HepG2 (cell line): ENCODE measurements at regions not wholly inside any gene's neighbourhood (a gene's known extent, or its start where the extent isn't known, plus 50 kb on each side); places are given as distances from the start of the nearest gene placed in this dataset.

ENCODE experiments used
- ATAC-seq: fragments of 200-7000 bp; cut with Tn5 transposase; 3 replicates; pipeline ENCODE4 v1.9.1; 2020; ENCODE audit warnings: mild to moderate bottlenecking, moderate library complexity
- BruUV-seq: library from RNA; stranded (reverse); fragments of 400-500 nt; replicated peaks from 2 replicates; lab custom pipeline; 2021; lab: Mats Ljungman, UMichigan
- CTCF ChIA-PET: fragments of 300-600 bp; formaldehyde crosslinking; extraction: SDS; loops from one replicate; lab custom pipeline; 2021; ENCODE audit warnings: low total read pairs, inconsistent platforms, low intra/inter-chr PET ratio; lab: Yijun Ruan, JAX
- POLR2A ChIA-PET: fragments of 350-600 bp; sonication (Branson Sonifier 250); formaldehyde crosslinking; loops from one replicate; lab custom pipeline; 2020; ENCODE audit warnings: antibody characterized with exemption, inconsistent platforms; lab: Yijun Ruan, JAX
- DNase-seq: peaks from one replicate; pipeline ENCODE4 v3.0.0-alpha.2; 2015; ENCODE audit warnings: low spot score
- FAIRE-seq: peaks from 3 replicates; lab custom pipeline; 2011; peaks lifted over from hg19 to GRCh38; lab: Jason Lieb, UNC
- H2AFZ ChIP-seq: one replicate; pipeline ENCODE4 v1.6.1; 2011; ENCODE audit warnings: low read length, inconsistent platforms
- H3K27ac ChIP-seq: fragments of 300-600 bp; 3 replicates; pipeline ENCODE4 v1.8.0; 2011; ENCODE audit warnings: mixed run types, mild to moderate bottlenecking, mixed read lengths, low read length, inconsistent platforms; ENCODE audit not compliant: insufficient read depth; ENCODE audit errors: extremely low read length
- H3K27me3 ChIP-seq, 2 experiments: fragments of 200-600 bp in 1 of 2; 2 replicates in 1 of 2; 3 replicates in 1 of 2; pipeline versions ENCODE4 v1.6.0 to v1.8.0; 2011; ENCODE audit warnings: low read length in 2 of 2, mild to moderate bottlenecking in 2 of 2, moderate library complexity in 2 of 2, inconsistent platforms in 1 of 2; ENCODE audit not compliant: insufficient read depth in 2 of 2, control insufficient read depth in 1 of 2
- H3K36me3 ChIP-seq, 2 experiments: fragments of 200-600 bp in 1 of 2; replicated peaks in 1 of 2; 2 replicates in 1 of 2; 3 replicates in 1 of 2; pipeline versions ENCODE4 v1.5.1 to v1.8.0; 2011; ENCODE audit warnings: low read length in 2 of 2, inconsistent platforms in 1 of 2; ENCODE audit not compliant: insufficient read depth in 2 of 2, control insufficient read depth in 1 of 2
- H3K4me1 ChIP-seq: 2 replicates; pipeline ENCODE4 v1.5.1; 2012; ENCODE audit warnings: low read length, inconsistent platforms; ENCODE audit not compliant: insufficient read depth
- H3K4me2 ChIP-seq: 2 replicates; pipeline ENCODE4 v1.6.0; 2011; ENCODE audit warnings: low read depth, low read length, inconsistent platforms
- H3K4me3 ChIP-seq, 3 experiments: fragments of 200-600 bp in 1 of 3; sonication (generic), shearing (Covaris generic) in 1 of 3; replicated peaks in 1 of 3; 2 replicates each; pipeline ENCODE4 v1.5.1; 2011 to 2016; ENCODE audit warnings: low read length in 3 of 3, inconsistent platforms in 2 of 3, low read depth in 2 of 3, mild to moderate bottlenecking in 2 of 3, control low read depth in 1 of 3, mixed read lengths in 1 of 3; ENCODE audit not compliant: insufficient read depth in 1 of 3
- H3K79me2 ChIP-seq: one replicate; pipeline ENCODE4 v1.6.1; 2011; ENCODE audit warnings: low read length, inconsistent platforms; ENCODE audit not compliant: insufficient read depth
- H3K9ac ChIP-seq: 2 replicates; pipeline ENCODE4 v1.6.0; 2011; ENCODE audit warnings: mild to moderate bottlenecking, low read depth, low read length, inconsistent platforms; ENCODE audit not compliant: insufficient read depth
- H3K9me3 ChIP-seq: 2 replicates; pipeline ENCODE4 v1.5.1; 2012; ENCODE audit warnings: mild to moderate bottlenecking, low read length
- H4K20me1 ChIP-seq: 2 replicates; pipeline ENCODE4 v1.6.0; 2011; ENCODE audit warnings: inconsistent platforms, mild to moderate bottlenecking, low read length, moderate library complexity; ENCODE audit not compliant: insufficient read depth
- HOXD1 ChIP-seq: sonication (generic); formaldehyde crosslinking; IDR thresholded peaks from 2 replicates; pipeline ENCODE4 v1.5.0; 2020; ENCODE audit warnings: missing genetic modification reagents
- JUND ChIP-seq: sonication (generic); formaldehyde crosslinking; IDR thresholded peaks from 2 replicates; pipeline ENCODE4 v1.8.0; 2022; ENCODE audit warnings: mild to moderate bottlenecking, missing genetic modification reagents
- MAFK ChIP-seq, 2 experiments: IDR thresholded peaks in 1 of 2; conservative IDR thresholded peaks in 1 of 2; 2 replicates each; pipeline ENCODE4 v1.6.1; 2011; ENCODE audit warnings: improper control_type of control experiment in 2 of 2, low read length in 2 of 2
- NFYB ChIP-seq: sonication (generic); formaldehyde crosslinking; IDR thresholded peaks from 2 replicates; pipeline ENCODE4 v1.4.0; 2020; ENCODE audit warnings: missing genetic modification reagents
- PPARG ChIP-seq: conservative IDR thresholded peaks from 2 replicates; pipeline ENCODE4 v1.6.1; 2016; ENCODE audit warnings: missing biosample characterization, missing genetic modification reagents
- SMAD9 ChIP-seq: sonication (generic); formaldehyde crosslinking; IDR thresholded peaks from 2 replicates; pipeline ENCODE4 v1.5.1; 2020; ENCODE audit warnings: mild to moderate bottlenecking, missing genetic modification reagents
- TEAD2 ChIP-seq: sonication (generic); formaldehyde crosslinking; IDR thresholded peaks from 2 replicates; pipeline ENCODE4 v1.9.0; 2021; ENCODE audit warnings: missing genetic modification reagents
- ZNF501 ChIP-seq: sonication (generic); formaldehyde crosslinking; IDR thresholded peaks from 2 replicates; pipeline ENCODE4 v1.5.1; 2020; ENCODE audit warnings: mild to moderate bottlenecking, moderate library complexity, missing genetic modification reagents
- ZNF547 ChIP-seq: sonication (generic); formaldehyde crosslinking; IDR thresholded peaks from 2 replicates; pipeline ENCODE4 v1.5.1; 2020; ENCODE audit warnings: mild to moderate bottlenecking, missing genetic modification reagents
- ZNF776 ChIP-seq: sonication (generic); formaldehyde crosslinking; IDR thresholded peaks from 2 replicates; pipeline ENCODE4 v1.4.0; 2020; ENCODE audit warnings: mild to moderate bottlenecking, missing genetic modification reagents
- WGBS: methylation state at CpG from one replicate; pipeline ENCODE4 v1.1.6; 2017; ENCODE audit warnings: low lambda C conversion rate; 5-methylcytosine and 5-hydroxymethylcytosine counted together
- in situ Hi-C: cut with HindIII; loops from 2 replicates; pipeline ENCODE4 v1.10.0; 2017; ENCODE audit warnings: low pct_unique_long_range_greater_than_20kb; ENCODE audit not compliant: extremely low pct_ligation_motif_present
- intact Hi-C: fragments of 100-400 bp; cut with micrococcal nuclease; formaldehyde crosslinking; loops from one replicate; pipeline ENCODE4 v1.10.0; 2022; ENCODE audit not compliant: unreplicated experiment
- TF ChIP-seq, protein P1 (sequence below): sonication (generic); formaldehyde crosslinking; IDR thresholded peaks from 2 replicates; pipeline ENCODE4 v1.4.0; 2020; ENCODE audit warnings: missing genetic modification reagents
- TF ChIP-seq, protein P2 (sequence below): sonication (generic); formaldehyde crosslinking; IDR thresholded peaks from 2 replicates; pipeline ENCODE4 v1.5.1; 2020; ENCODE audit warnings: mild to moderate bottlenecking, missing genetic modification reagents, moderate library complexity
- TF ChIP-seq, protein P3 (sequence below): sonication (generic); formaldehyde crosslinking; IDR thresholded peaks from 2 replicates; pipeline ENCODE4 v1.4.0; 2020; ENCODE audit warnings: missing genetic modification reagents, borderline replicate concordance

DNA sequence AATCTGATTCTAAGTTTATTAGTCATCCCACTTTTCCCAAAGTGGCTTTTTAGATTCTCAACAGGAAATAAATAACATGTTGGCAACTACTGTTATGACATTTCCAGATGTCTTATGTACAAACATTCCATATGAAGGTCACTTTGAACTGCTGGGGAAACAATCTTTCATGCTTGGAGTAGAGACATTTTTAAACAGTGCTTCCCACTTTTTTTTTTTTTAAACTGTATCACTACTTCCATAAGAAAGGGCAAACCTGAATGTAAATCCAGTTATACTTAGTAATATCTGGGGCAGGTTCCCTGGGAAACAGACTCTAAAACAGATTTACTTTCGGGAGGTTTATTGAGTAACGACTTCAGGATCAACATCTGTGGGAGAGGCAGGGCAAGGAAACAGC is 473.8 kb downstream of the TAFA4 start:
- H2AFZ ChIP-seq: no peak overlapping the region
- ATAC-seq (no peak), DNase-seq (no peak), FAIRE-seq (no peak)
- BruUV-seq: no TSS peak
- WGBS: 0% methylated on average over 2 of the region's 2 CpGs
- POLR2A ChIA-PET: no interaction called here
- CTCF ChIA-PET: no interaction called here
- no peaks in the 10 kb centered on the region for H3K4me1 ChIP-seq
- no peaks in the 10 kb centered on the region for H3K27me3 ChIP-seq
- H3K79me2 ChIP-seq: no peaks in the 10 kb centered on the region
- H3K4me2 ChIP-seq: no peak overlapping the region
- H3K4me3 ChIP-seq: no peak overlapping the region
- no peaks in the 10 kb centered on the region for H3K9me3 ChIP-seq
- H4K20me1 ChIP-seq: no peaks in the 10 kb centered on the region
- TF ChIP-seq, protein P1, sequence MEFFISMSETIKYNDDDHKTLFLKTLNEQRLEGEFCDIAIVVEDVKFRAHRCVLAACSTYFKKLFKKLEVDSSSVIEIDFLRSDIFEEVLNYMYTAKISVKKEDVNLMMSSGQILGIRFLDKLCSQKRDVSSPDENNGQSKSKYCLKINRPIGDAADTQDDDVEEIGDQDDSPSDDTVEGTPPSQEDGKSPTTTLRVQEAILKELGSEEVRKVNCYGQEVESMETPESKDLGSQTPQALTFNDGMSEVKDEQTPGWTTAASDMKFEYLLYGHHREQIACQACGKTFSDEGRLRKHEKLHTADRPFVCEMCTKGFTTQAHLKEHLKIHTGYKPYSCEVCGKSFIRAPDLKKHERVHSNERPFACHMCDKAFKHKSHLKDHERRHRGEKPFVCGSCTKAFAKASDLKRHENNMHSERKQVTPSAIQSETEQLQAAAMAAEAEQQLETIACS (CRISPR knock-in tag): no peak
- TF ChIP-seq NFYB (no peak), ZNF501 (CRISPR knock-in tag) (no peak), MAFK (conservative IDR thresholded peaks at IDR 0.05 in 1 of 2, IDR thresholded peaks at IDR 0.05 in 1 of 2; ENCODE audit: low read length in 2 of 2) (no peak), ZNF776 (CRISPR knock-in tag) (no peak), TEAD2 (CRISPR knock-in tag) (no peak), SMAD9 (CRISPR knock-in tag) (no peak), HOXD1 (no peak), PPARG (CRISPR knock-in tag) (no peak), ZNF547 (no peak), JUND (CRISPR knock-in tag) (no peak)
- TF ChIP-seq, protein P2, sequence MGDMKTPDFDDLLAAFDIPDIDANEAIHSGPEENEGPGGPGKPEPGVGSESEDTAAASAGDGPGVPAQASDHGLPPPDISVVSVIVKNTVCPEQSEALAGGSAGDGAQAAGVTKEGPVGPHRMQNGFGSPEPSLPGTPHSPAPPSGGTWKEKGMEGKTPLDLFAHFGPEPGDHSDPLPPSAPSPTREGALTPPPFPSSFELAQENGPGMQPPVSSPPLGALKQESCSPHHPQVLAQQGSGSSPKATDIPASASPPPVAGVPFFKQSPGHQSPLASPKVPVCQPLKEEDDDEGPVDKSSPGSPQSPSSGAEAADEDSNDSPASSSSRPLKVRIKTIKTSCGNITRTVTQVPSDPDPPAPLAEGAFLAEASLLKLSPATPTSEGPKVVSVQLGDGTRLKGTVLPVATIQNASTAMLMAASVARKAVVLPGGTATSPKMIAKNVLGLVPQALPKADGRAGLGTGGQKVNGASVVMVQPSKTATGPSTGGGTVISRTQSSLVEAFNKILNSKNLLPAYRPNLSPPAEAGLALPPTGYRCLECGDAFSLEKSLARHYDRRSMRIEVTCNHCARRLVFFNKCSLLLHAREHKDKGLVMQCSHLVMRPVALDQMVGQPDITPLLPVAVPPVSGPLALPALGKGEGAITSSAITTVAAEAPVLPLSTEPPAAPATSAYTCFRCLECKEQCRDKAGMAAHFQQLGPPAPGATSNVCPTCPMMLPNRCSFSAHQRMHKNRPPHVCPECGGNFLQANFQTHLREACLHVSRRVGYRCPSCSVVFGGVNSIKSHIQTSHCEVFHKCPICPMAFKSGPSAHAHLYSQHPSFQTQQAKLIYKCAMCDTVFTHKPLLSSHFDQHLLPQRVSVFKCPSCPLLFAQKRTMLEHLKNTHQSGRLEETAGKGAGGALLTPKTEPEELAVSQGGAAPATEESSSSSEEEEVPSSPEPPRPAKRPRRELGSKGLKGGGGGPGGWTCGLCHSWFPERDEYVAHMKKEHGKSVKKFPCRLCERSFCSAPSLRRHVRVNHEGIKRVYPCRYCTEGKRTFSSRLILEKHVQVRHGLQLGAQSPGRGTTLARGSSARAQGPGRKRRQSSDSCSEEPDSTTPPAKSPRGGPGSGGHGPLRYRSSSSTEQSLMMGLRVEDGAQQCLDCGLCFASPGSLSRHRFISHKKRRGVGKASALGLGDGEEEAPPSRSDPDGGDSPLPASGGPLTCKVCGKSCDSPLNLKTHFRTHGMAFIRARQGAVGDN (CRISPR knock-in tag): no peak
- TF ChIP-seq, protein P3, sequence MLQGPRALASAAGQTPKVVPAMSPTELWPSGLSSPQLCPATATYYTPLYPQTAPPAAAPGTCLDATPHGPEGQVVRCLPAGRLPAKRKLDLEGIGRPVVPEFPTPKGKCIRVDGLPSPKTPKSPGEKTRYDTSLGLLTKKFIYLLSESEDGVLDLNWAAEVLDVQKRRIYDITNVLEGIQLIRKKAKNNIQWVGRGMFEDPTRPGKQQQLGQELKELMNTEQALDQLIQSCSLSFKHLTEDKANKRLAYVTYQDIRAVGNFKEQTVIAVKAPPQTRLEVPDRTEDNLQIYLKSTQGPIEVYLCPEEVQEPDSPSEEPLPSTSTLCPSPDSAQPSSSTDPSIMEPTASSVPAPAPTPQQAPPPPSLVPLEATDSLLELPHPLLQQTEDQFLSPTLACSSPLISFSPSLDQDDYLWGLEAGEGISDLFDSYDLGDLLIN (CRISPR knock-in tag): no peak
- intact Hi-C loops: no loop called here
- no peak overlapping the region for H3K9ac ChIP-seq
- in situ Hi-C loops: no loop called here
- H3K36me3 ChIP-seq: no peaks in the 10 kb centered on the region
- no peak overlapping the region for H3K27ac ChIP-seq
